Lung (tissue), 11 donors: ENCODE measurements at regions not wholly inside any gene's neighbourhood (a gene's known extent, or its start where the extent isn't known, plus 50 kb on each side); places are given as distances from the start of the nearest gene placed in this dataset.

Experiments used
- ATAC-seq: fragments of 200-7000 bp; cut with Tn5 transposase; one replicate; pipeline ENCODE4 v1.9.1; 2020; ENCODE audit warnings: moderate number of reproducible peaks; ENCODE audit not compliant: insufficient read depth, low FRiP score
- DNase-seq, 3 donors: peaks; one replicate each; pipeline ENCODE4 v3.0.0-alpha.2; 2013 to 2017
- H3K27ac ChIP-seq, 2 donors: one replicate each; pipeline ENCODE4 v1.5.1; 2013; ENCODE audit warnings: mild to moderate bottlenecking in 2 of 2, moderate library complexity in 2 of 2, control low read depth in 1 of 2, inconsistent platforms in 1 of 2, low read depth in 1 of 2, low read length in 1 of 2
- H3K27me3 ChIP-seq, 3 donors: one replicate each; pipeline ENCODE4 v1.5.1; 2013; ENCODE audit warnings: low read length in 2 of 3; ENCODE audit not compliant: control insufficient read depth in 3 of 3, insufficient read depth in 3 of 3
- H3K36me3 ChIP-seq, 4 donors: one replicate each; pipeline ENCODE4 v1.5.1; 2013; ENCODE audit warnings: low read length in 4 of 4, mild to moderate bottlenecking in 1 of 4, moderate library complexity in 1 of 4; ENCODE audit not compliant: control insufficient read depth in 4 of 4, insufficient read depth in 4 of 4
- H3K4me1 ChIP-seq, 5 donors: one replicate each; pipeline ENCODE4 v1.5.1; 2013; ENCODE audit warnings: low read length in 5 of 5, mild to moderate bottlenecking in 2 of 5, moderate library complexity in 1 of 5; ENCODE audit not compliant: control insufficient read depth in 5 of 5, insufficient read depth in 5 of 5
- H3K4me3 ChIP-seq: one replicate; pipeline ENCODE4 v1.5.1; 2013; ENCODE audit warnings: mild to moderate bottlenecking, control low read depth, moderate library complexity
- H3K9ac ChIP-seq, 2 donors: one replicate each; pipeline ENCODE4 v1.5.1; 2013; ENCODE audit warnings: low read length in 2 of 2, control low read depth in 1 of 2; ENCODE audit not compliant: insufficient read depth in 1 of 2
- H3K9me3 ChIP-seq, 4 donors: one replicate each; pipeline ENCODE4 v1.5.1; 2013; ENCODE audit warnings: low read length in 3 of 4, mild to moderate bottlenecking in 1 of 4, moderate library complexity in 1 of 4; ENCODE audit not compliant: control insufficient read depth in 4 of 4, insufficient read depth in 3 of 4
- WGBS, 2 donors: extraction: QIAGEN DNeasy Blood & Tissue Kit; methylation state at CpG; one replicate each; pipeline ENCODE4 v1.1.7; 2013; 5-methylcytosine and 5-hydroxymethylcytosine counted together
- TF ChIP-seq, protein P1 (sequence below): IDR thresholded peaks from 2 replicates; pipeline ENCODE4 v1.5.1; 2012; ENCODE audit warnings: mild to moderate bottlenecking; ENCODE audit errors: control extremely low read depth, extremely low read depth
- donor health status: control.
- donor health status: control.
- donor health status: Bipolar disorder and iron deficiency.
- donor health status: healthy.
- donor health status: DM: yes; HTN: yes; CAD: no.

DNA sequence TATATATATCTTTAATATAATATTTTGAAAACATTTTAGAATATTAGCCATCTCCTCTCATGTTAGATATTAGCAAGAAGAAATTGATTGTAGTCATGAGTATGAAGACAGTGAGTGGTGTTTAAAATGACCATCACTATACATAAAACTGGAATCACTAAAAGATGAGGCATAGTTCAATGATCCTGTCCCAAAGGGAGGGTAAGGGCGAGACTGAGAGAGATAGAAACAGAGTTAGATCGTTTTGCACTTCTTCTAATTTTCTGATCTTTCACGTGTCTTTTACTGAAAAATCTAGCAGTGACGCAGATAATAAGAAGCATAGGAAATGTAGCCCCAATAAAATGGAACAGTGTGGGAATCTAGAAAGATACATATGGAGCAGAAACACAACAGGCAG lies 627.4 kb downstream of the SLC16A7 start:
- H3K36me3 ChIP-seq = no peaks in the 10 kb centered on the region
- H3K4me1 ChIP-seq = no peaks in the 10 kb centered on the region
- WGBS, 2 donors = 56 to 80% methylated on average over 4 of the region's 4 CpGs
- DNase-seq = no peak
- no peak overlapping the region for H3K27ac ChIP-seq
- TF ChIP-seq, protein P1, sequence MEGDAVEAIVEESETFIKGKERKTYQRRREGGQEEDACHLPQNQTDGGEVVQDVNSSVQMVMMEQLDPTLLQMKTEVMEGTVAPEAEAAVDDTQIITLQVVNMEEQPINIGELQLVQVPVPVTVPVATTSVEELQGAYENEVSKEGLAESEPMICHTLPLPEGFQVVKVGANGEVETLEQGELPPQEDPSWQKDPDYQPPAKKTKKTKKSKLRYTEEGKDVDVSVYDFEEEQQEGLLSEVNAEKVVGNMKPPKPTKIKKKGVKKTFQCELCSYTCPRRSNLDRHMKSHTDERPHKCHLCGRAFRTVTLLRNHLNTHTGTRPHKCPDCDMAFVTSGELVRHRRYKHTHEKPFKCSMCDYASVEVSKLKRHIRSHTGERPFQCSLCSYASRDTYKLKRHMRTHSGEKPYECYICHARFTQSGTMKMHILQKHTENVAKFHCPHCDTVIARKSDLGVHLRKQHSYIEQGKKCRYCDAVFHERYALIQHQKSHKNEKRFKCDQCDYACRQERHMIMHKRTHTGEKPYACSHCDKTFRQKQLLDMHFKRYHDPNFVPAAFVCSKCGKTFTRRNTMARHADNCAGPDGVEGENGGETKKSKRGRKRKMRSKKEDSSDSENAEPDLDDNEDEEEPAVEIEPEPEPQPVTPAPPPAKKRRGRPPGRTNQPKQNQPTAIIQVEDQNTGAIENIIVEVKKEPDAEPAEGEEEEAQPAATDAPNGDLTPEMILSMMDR = no peak
- H3K27me3 ChIP-seq = no peaks in the 10 kb centered on the region
- no peak overlapping the region for H3K9ac ChIP-seq
- no peak overlapping the region for H3K4me3 ChIP-seq
- ATAC-seq = no peak
- H3K9me3 ChIP-seq = peaks cover 0 to 3% (median 1%) of the 10 kb centered on the region in 4 donors

DNA sequence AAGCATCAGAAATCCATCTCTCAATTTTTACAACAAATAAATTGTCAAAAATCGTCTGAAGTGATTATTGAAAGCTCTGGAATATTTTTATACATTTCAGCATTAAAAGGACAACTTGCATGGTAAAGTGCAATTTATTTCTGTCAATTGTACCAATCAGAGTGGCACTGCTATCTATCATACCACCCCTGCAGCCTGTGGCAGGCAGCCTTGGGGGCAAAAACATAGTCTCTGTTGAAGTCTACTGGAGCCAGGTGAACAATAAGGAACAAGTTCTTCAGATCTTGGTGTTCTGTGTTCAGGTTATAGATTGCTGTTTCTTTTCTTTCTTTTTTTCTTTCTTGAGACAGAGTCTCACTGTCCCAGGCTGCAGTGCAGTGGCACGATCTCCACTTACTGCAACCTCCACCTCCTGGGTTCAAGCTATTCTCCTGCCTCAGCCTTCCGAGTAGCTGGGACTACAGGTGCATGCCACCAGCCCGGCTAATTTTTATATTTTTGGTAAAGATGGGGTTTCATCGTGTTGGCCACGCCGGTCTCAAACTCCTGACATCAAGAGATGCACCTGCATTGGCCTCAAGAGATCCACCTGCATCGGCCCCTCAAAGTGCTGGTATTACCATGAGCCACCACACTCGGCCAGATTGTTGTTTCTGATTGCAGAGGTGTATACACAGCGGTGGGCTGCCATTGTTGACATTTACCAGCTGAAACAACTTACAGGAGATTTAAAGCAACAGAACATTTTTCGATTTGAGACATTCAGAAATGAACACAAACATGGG lies 629.6 kb downstream of the SLC16A7 start:
- ATAC-seq (no peak), DNase-seq (no peak)
- TF ChIP-seq, protein P1 = no peak
- peaks cover 0 to 3% (median 1%) of the 10 kb centered on the region in 4 donors for H3K9me3 ChIP-seq
- WGBS, 2 donors = 84 to 91% methylated on average over 11 of the region's 11 CpGs
- no peak overlapping the region for H3K27ac ChIP-seq
- H3K36me3 ChIP-seq = no peaks in the 10 kb centered on the region
- H3K4me3 ChIP-seq = no peak overlapping the region
- no peaks in the 10 kb centered on the region for H3K27me3 ChIP-seq
- H3K9ac ChIP-seq = no peak overlapping the region
- no peaks in the 10 kb centered on the region for H3K4me1 ChIP-seq

DNA sequence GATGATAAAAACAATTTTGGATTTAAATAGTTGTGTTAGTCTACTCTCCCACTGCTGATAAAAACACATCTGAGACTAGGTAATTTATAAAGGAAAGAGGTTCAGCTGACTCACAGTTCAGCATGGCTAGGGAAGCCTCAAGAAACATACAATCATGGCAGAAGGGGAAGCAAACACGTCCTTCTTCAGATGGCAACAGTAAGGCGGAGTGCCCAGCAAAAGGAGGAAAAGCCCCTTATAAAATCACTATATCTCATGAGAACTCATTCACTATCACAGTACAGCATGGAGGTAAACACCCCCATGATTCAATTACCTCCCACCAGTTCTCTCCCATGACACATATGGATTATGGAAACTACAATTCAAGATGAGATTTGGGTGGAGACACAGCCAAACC lies 632.1 kb downstream of the SLC16A7 start:
- H3K9me3 ChIP-seq = peaks cover 0 to 3% (median 1%) of the 10 kb centered on the region in 4 donors
- H3K4me3 ChIP-seq = no peak overlapping the region
- H3K4me1 ChIP-seq = no peaks in the 10 kb centered on the region
- DNase-seq (no peak), ATAC-seq (no peak)
- H3K27me3 ChIP-seq = no peaks in the 10 kb centered on the region
- no peak overlapping the region for H3K27ac ChIP-seq
- H3K36me3 ChIP-seq = no peaks in the 10 kb centered on the region
- no peak overlapping the region for H3K9ac ChIP-seq
- TF ChIP-seq, protein P1 = no peak
- 91 to 93% methylated on average over 2 of the region's 2 CpGs for WGBS, 2 donors
